ENCODE measurements at regions not wholly inside any gene's neighbourhood (a gene's known extent, or its start where the extent isn't known, plus 50 kb on each side); places are given as distances from the start of the nearest gene placed in this dataset.

GRCh38 chr13:79812070-79812850 is 331.3 kb downstream of the NDFIP2 start (continued):
- TF ChIP-seq REST (IDR thresholded peaks at IDR 0.05; ENCODE audit: unreplicated experiment) = no peak
- TF ChIP-seq ZNF331 (CRISPR knock-in tag; IDR thresholded peaks at IDR 0.05; ENCODE audit: low read depth) = no peak
- TF ChIP-seq, protein P1, sequence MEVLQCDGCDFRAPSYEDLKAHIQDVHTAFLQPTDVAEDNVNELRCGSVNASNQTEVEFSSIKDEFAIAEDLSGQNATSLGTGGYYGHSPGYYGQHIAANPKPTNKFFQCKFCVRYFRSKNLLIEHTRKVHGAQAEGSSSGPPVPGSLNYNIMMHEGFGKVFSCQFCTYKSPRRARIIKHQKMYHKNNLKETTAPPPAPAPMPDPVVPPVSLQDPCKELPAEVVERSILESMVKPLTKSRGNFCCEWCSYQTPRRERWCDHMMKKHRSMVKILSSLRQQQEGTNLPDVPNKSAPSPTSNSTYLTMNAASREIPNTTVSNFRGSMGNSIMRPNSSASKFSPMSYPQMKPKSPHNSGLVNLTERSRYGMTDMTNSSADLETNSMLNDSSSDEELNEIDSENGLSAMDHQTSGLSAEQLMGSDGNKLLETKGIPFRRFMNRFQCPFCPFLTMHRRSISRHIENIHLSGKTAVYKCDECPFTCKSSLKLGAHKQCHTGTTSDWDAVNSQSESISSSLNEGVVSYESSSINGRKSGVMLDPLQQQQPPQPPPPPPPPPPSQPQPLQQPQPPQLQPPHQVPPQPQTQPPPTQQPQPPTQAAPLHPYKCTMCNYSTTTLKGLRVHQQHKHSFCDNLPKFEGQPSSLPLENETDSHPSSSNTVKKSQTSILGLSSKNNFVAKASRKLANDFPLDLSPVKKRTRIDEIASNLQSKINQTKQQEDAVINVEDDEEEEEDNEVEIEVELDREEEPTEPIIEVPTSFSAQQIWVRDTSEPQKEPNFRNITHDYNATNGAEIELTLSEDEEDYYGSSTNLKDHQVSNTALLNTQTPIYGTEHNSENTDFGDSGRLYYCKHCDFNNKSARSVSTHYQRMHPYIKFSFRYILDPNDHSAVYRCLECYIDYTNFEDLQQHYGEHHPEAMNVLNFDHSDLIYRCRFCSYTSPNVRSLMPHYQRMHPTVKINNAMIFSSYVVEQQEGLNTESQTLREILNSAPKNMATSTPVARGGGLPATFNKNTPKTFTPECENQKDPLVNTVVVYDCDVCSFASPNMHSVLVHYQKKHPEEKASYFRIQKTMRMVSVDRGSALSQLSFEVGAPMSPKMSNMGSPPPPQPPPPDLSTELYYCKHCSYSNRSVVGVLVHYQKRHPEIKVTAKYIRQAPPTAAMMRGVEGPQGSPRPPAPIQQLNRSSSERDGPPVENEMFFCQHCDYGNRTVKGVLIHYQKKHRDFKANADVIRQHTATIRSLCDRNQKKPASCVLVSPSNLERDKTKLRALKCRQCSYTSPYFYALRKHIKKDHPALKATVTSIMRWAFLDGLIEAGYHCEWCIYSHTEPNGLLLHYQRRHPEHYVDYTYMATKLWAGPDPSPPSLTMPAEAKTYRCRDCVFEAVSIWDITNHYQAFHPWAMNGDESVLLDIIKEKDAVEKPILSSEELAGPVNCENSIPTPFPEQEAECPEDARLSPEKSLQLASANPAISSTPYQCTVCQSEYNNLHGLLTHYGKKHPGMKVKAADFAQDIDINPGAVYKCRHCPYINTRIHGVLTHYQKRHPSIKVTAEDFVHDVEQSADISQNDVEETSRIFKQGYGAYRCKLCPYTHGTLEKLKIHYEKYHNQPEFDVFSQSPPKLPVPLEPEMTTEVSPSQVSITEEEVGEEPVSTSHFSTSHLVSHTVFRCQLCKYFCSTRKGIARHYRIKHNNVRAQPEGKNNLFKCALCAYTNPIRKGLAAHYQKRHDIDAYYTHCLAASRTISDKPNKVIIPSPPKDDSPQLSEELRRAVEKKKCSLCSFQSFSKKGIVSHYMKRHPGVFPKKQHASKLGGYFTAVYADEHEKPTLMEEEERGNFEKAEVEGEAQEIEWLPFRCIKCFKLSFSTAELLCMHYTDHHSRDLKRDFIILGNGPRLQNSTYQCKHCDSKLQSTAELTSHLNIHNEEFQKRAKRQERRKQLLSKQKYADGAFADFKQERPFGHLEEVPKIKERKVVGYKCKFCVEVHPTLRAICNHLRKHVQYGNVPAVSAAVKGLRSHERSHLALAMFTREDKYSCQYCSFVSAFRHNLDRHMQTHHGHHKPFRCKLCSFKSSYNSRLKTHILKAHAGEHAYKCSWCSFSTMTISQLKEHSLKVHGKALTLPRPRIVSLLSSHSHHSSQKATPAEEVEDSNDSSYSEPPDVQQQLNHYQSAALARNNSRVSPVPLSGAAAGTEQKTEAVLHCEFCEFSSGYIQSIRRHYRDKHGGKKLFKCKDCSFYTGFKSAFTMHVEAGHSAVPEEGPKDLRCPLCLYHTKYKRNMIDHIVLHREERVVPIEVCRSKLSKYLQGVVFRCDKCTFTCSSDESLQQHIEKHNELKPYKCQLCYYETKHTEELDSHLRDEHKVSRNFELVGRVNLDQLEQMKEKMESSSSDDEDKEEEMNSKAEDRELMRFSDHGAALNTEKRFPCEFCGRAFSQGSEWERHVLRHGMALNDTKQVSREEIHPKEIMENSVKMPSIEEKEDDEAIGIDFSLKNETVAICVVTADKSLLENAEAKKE (CRISPR knock-in tag; IDR thresholded peaks at IDR 0.05) = no peak

GRCh38 chr13:79811170-79811569 is 330.2 kb downstream of the NDFIP2 start:
- TF ChIP-seq REST (IDR thresholded peaks at IDR 0.05; ENCODE audit: unreplicated experiment) = no peak
- TF ChIP-seq, protein P2, sequence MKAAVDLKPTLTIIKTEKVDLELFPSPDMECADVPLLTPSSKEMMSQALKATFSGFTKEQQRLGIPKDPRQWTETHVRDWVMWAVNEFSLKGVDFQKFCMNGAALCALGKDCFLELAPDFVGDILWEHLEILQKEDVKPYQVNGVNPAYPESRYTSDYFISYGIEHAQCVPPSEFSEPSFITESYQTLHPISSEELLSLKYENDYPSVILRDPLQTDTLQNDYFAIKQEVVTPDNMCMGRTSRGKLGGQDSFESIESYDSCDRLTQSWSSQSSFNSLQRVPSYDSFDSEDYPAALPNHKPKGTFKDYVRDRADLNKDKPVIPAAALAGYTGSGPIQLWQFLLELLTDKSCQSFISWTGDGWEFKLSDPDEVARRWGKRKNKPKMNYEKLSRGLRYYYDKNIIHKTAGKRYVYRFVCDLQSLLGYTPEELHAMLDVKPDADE (IDR thresholded peaks at IDR 0.05) = no peak
- no peaks in the 10 kb centered on the region for H4K20me1 ChIP-seq (replicated peaks; ENCODE audit: insufficient read depth)
- no peaks in the 10 kb centered on the region for H3K79me2 ChIP-seq (replicated peaks; ENCODE audit: insufficient read depth)
- H3K4me1 Mint-ChIP-seq = peaks cover 29% of the 10 kb centered on the region
- H3K9me2 ChIP-seq (ENCODE audit: insufficient read depth) = peaks cover 8% of the 10 kb centered on the region
- H3K27me3 Mint-ChIP-seq (ENCODE audit: insufficient read depth, low read depth, poor library complexity) = peaks cover 5% of the 10 kb centered on the region
- H3K36me3 ChIP-seq (ENCODE audit: insufficient read depth) = no peaks in the 10 kb centered on the region
- 0 out of 2 replicates have a peak overlapping the region, but pooled peaks have one; percentile 26 for H3K4me2 ChIP-seq
- H3K27ac ChIP-seq (ENCODE audit: low read depth) = no peak overlapping the region
- H3F3A ChIP-seq (replicated peaks; ENCODE audit: low read depth) = no peaks in the 10 kb centered on the region
- peak overlapping the region; percentile 55; the same call in 1 of the 2 replicates for H3K27ac Mint-ChIP-seq
- H3K4me1 ChIP-seq (ENCODE audit: insufficient read depth) = peaks cover 19% of the 10 kb centered on the region
- H3K4me3 ChIP-seq = no peak overlapping the region
- H3K4me3 Mint-ChIP-seq = no peak overlapping the region
- H3K27me3 ChIP-seq (ENCODE audit: insufficient read depth) = no peaks in the 10 kb centered on the region
- ATAC-seq (no peak), DNase-seq (ENCODE audit: low spot score) (no peak)
- no peak overlapping the region; the same call in 1 of the 2 replicates for H2AFZ ChIP-seq
- H3K9me3 Mint-ChIP-seq = peaks cover 8% of the 10 kb centered on the region; the same call in 2 of the 3 replicates
- H3K36me3 Mint-ChIP-seq (ENCODE audit: low read depth) = peaks cover 5% of the 10 kb centered on the region

All from GM23338 (cell line).